ENCODE measurements at regions not wholly inside any gene's neighbourhood (a gene's known extent, or its start where the extent isn't known, plus 50 kb on each side); places are given as distances from the start of the nearest gene placed in this dataset.

GRCh38 chr12:30263434-30263833 is 432.2 kb downstream of the IPO8 start:
- no peak for TF ChIP-seq CTCF (IDR thresholded peaks at IDR 0.05 in 8 of 11, conservative IDR thresholded peaks at IDR 0.05 in 3 of 11)
- no peak for TF ChIP-seq POLR2A (IDR thresholded peaks at IDR 0.05)
- TF ChIP-seq POLR2AphosphoS5 (IDR thresholded peaks at IDR 0.05) = no peak

All from spleen (tissue), 7 donors.